Islet of Langerhans (tissue), 1 donor: ENCODE measurements at regions not wholly inside any gene's neighbourhood (a gene's known extent, or its start where the extent isn't known, plus 50 kb on each side); places are given as distances from the start of the nearest gene placed in this dataset.
A peak's percentile ranks its signal among the peaks of the same experiment; 100 is the strongest.

Experiments used
- FAIRE-seq: peaks from one replicate; lab custom pipeline; 2011; peaks lifted over from hg19 to GRCh38; lab: Jason Lieb, UNC

GRCh38 chr6:165745492-165745891, 82.5 kb upstream of the PDE10A start:
- FAIRE-seq, result peak; percentile 17

GRCh38 chr6:165744555-165745228, 81.7 kb upstream of the PDE10A start:
- no peak for FAIRE-seq

GRCh38 chr6:165743366-165743898, 80.4 kb upstream of the PDE10A start:
- no peak for FAIRE-seq

- no peak for FAIRE-seq
Observed at GRCh38 chr6:165742047-165742446, 79.0 kb upstream of the PDE10A start.

GRCh38 chr6:165737396-165737795, 74.4 kb upstream of the PDE10A start:
- no peak for FAIRE-seq

- no peak for FAIRE-seq
Observed at GRCh38 chr6:165735065-165735464, 72.0 kb upstream of the PDE10A start.

GRCh38 chr6:165733489-165733791, 70.4 kb upstream of the PDE10A start:
- no peak for FAIRE-seq

- FAIRE-seq, result no peak
Observed at GRCh38 chr6:165732696-165733488, 69.9 kb upstream of the PDE10A start.

GRCh38 chr6:165729307-165729936, 66.4 kb upstream of the PDE10A start:
- FAIRE-seq, result peak; percentile 91

- no peak for FAIRE-seq
Observed at GRCh38 chr6:165728216-165728615, 65.2 kb upstream of the PDE10A start.

GRCh38 chr6:165726965-165727381, 63.9 kb upstream of the PDE10A start:
- FAIRE-seq, result no peak

GRCh38 chr6:165726290-165726875, 63.3 kb upstream of the PDE10A start:
- FAIRE-seq, result no peak

GRCh38 chr6:165725201-165725600, 62.2 kb upstream of the PDE10A start:
- no peak for FAIRE-seq

GRCh38 chr6:165723326-165723725, 60.3 kb upstream of the PDE10A start:
- FAIRE-seq, result no peak

GRCh38 chr6:165722022-165722421, 59.0 kb upstream of the PDE10A start:
- no peak for FAIRE-seq

- FAIRE-seq, result no peak
Observed at GRCh38 chr6:165721356-165721755, 58.3 kb upstream of the PDE10A start.

- FAIRE-seq, result no peak
Observed at GRCh38 chr6:165718491-165718891, 55.5 kb upstream of the PDE10A start.

- FAIRE-seq, result no peak
Observed at GRCh38 chr6:165717732-165718465, 54.9 kb upstream of the PDE10A start.

GRCh38 chr6:165716886-165717285, 53.8 kb upstream of the PDE10A start:
- no peak for FAIRE-seq

- FAIRE-seq, result no peak
Observed at GRCh38 chr6:165715428-165715827, 52.4 kb upstream of the PDE10A start.

- no peak for FAIRE-seq
Observed at GRCh38 chr6:165714907-165715306, 51.9 kb upstream of the PDE10A start.

GRCh38 chr6:165713845-165714466, 50.9 kb upstream of the PDE10A start:
- no peak for FAIRE-seq
